HEK293 (cell line): ENCODE measurements at regions not wholly inside any gene's neighbourhood (a gene's known extent, or its start where the extent isn't known, plus 50 kb on each side); places are given as distances from the start of the nearest gene placed in this dataset.

Experiments used
- CTCF ChIA-PET: fragments of 350-600 bp; formaldehyde crosslinking; extraction: SDS; loops from one replicate; lab custom pipeline; 2021; ENCODE audit warnings: antibody characterized with exemption; lab: Yijun Ruan, JAX
- POLR2A ChIA-PET: fragments of 300-600 bp; formaldehyde crosslinking; extraction: SDS; loops from one replicate; lab custom pipeline; 2020; ENCODE audit warnings: antibody characterized with exemption, inconsistent platforms; lab: Yijun Ruan, JAX
- H3K27ac ChIP-seq: fragments of 200-500 bp; sonication (Bioruptor generic); 2 replicates; pipeline ENCODE4 v1.5.1; 2014; ENCODE audit warnings: low read depth, low read length, control low read depth, inconsistent platforms; ENCODE audit errors: extremely low read depth
- H3K36me3 ChIP-seq, 2 experiments: fragments of 200-500 bp in 1 of 2; sonication (Bioruptor generic) in 1 of 2; 1 replicate in 1 of 2; 2 replicates in 1 of 2; pipeline ENCODE4 v1.5.1; 2014 to 2017; ENCODE audit warnings: inconsistent platforms in 2 of 2, low read length in 2 of 2; ENCODE audit not compliant: control insufficient read depth in 2 of 2, insufficient read depth in 1 of 2
- H3K4me1 ChIP-seq: fragments of 200-500 bp; sonication (Bioruptor generic); 2 replicates; pipeline ENCODE4 v1.5.1; 2014; ENCODE audit warnings: mild to moderate bottlenecking, low read length, inconsistent platforms; ENCODE audit not compliant: control insufficient read depth, insufficient read depth
- H3K4me3 ChIP-seq: 2 replicates; pipeline ENCODE4 v1.5.1; 2011; ENCODE audit warnings: low read depth, mild to moderate bottlenecking, control low read depth, low read length, moderate library complexity
- H3K9me3 ChIP-seq: fragments of 200-500 bp; sonication (Bioruptor generic); 2 replicates; pipeline ENCODE4 v1.5.1; 2014; ENCODE audit warnings: low read depth, low read length, inconsistent platforms; ENCODE audit not compliant: control insufficient read depth, insufficient read depth
- GLIS1 ChIP-seq: fragments of 450-650 bp; formaldehyde crosslinking; IDR thresholded peaks from 2 replicates; pipeline ENCODE4 v1.5.1; 2016; ENCODE audit warnings: missing biosample characterization, missing genetic modification characterization
- KLF16 ChIP-seq: fragments of 450-650 bp; formaldehyde crosslinking; IDR thresholded peaks from 2 replicates; pipeline ENCODE4 v1.5.1; 2017; ENCODE audit warnings: missing biosample characterization, missing genetic modification characterization
- KLF7 ChIP-seq: fragments of 450-650 bp; formaldehyde crosslinking; IDR thresholded peaks from 2 replicates; pipeline ENCODE4 v1.5.1; 2016; ENCODE audit warnings: missing biosample characterization, missing genetic modification characterization, borderline replicate concordance
- MYNN ChIP-seq: fragments of 450-650 bp; formaldehyde crosslinking; IDR thresholded peaks from 2 replicates; pipeline ENCODE4 v1.5.1; 2016; ENCODE audit warnings: missing biosample characterization, missing genetic modification characterization, borderline replicate concordance
- OVOL3 ChIP-seq: fragments of 450-650 bp; formaldehyde crosslinking; IDR thresholded peaks from 2 replicates; pipeline ENCODE4 v1.5.1; 2016; ENCODE audit warnings: missing biosample characterization, missing genetic modification characterization
- SCRT2 ChIP-seq: fragments of 450-650 bp; formaldehyde crosslinking; IDR thresholded peaks from 2 replicates; pipeline ENCODE4 v1.5.1; 2016; ENCODE audit warnings: missing biosample characterization, missing genetic modification characterization
- ZBTB1 ChIP-seq: fragments of 450-650 bp; formaldehyde crosslinking; IDR thresholded peaks from 2 replicates; pipeline ENCODE4 v1.5.1; 2016; ENCODE audit warnings: missing biosample characterization, missing genetic modification characterization
- ZBTB17 ChIP-seq: fragments of 450-650 bp; formaldehyde crosslinking; IDR thresholded peaks from 2 replicates; pipeline ENCODE4 v1.5.1; 2016; ENCODE audit warnings: missing biosample characterization, missing genetic modification characterization
- ZNF121 ChIP-seq: fragments of 450-650 bp; formaldehyde crosslinking; IDR thresholded peaks from 2 replicates; pipeline ENCODE4 v1.5.1; 2016; ENCODE audit warnings: missing biosample characterization, missing genetic modification characterization
- ZNF221 ChIP-seq: fragments of 450-650 bp; formaldehyde crosslinking; IDR thresholded peaks from 2 replicates; pipeline ENCODE4 v1.5.1; 2017; ENCODE audit warnings: missing biosample characterization, missing genetic modification characterization, borderline replicate concordance
- ZNF248 ChIP-seq: fragments of 450-650 bp; formaldehyde crosslinking; IDR thresholded peaks from 2 replicates; pipeline ENCODE4 v1.5.1; 2017; ENCODE audit warnings: missing biosample characterization, missing genetic modification characterization
- ZNF26 ChIP-seq: fragments of 450-650 bp; formaldehyde crosslinking; IDR thresholded peaks from 2 replicates; pipeline ENCODE4 v1.5.1; 2016; ENCODE audit warnings: missing biosample characterization, missing genetic modification characterization
- ZNF274 ChIP-seq, 2 experiments: fragments of 200-500 bp in 1 of 2; fragments of 450-650 bp in 1 of 2; sonication (Bioruptor generic) in 1 of 2; formaldehyde crosslinking in 1 of 2; IDR thresholded peaks; 2 replicates each; pipeline versions ENCODE4 v1.5.1 to v1.6.1; 2014 to 2016; ENCODE audit warnings: borderline replicate concordance in 1 of 2, inconsistent platforms in 1 of 2, low read length in 1 of 2, missing biosample characterization in 1 of 2, missing genetic modification characterization in 1 of 2
- ZNF473 ChIP-seq: fragments of 450-650 bp; formaldehyde crosslinking; IDR thresholded peaks from 2 replicates; pipeline ENCODE4 v1.5.1; 2017; ENCODE audit warnings: missing biosample characterization, missing genetic modification characterization
- ZNF549 ChIP-seq: fragments of 450-650 bp; IDR thresholded peaks from 2 replicates; pipeline ENCODE4 v1.5.1; 2018; ENCODE audit warnings: missing biosample characterization, missing genetic modification characterization, mild to moderate bottlenecking, inconsistent platforms, moderate library complexity
- ZNF654 ChIP-seq: fragments of 450-650 bp; formaldehyde crosslinking; IDR thresholded peaks from 2 replicates; pipeline ENCODE4 v1.5.1; 2016; ENCODE audit warnings: low read depth, missing biosample characterization, missing genetic modification characterization
- ZNF707 ChIP-seq: fragments of 450-650 bp; formaldehyde crosslinking; IDR thresholded peaks from 2 replicates; pipeline ENCODE4 v1.5.1; 2016; ENCODE audit warnings: missing biosample characterization, missing genetic modification characterization
- ZNF747 ChIP-seq: fragments of 450-650 bp; formaldehyde crosslinking; IDR thresholded peaks from 2 replicates; pipeline ENCODE4 v1.5.1; 2016; ENCODE audit warnings: missing biosample characterization, missing genetic modification characterization
- ZNF785 ChIP-seq: fragments of 450-650 bp; formaldehyde crosslinking; IDR thresholded peaks from 2 replicates; pipeline ENCODE4 v1.5.1; 2016; ENCODE audit warnings: missing biosample characterization, missing genetic modification characterization
- ZSCAN23 ChIP-seq: fragments of 450-650 bp; formaldehyde crosslinking; IDR thresholded peaks from 2 replicates; pipeline ENCODE4 v1.5.1; 2016; ENCODE audit warnings: missing biosample characterization, missing genetic modification characterization
- TF ChIP-seq, protein P1 (sequence below): fragments of 450-650 bp; formaldehyde crosslinking; IDR thresholded peaks from 2 replicates; pipeline ENCODE4 v1.5.1; 2017; ENCODE audit warnings: missing biosample characterization, mild to moderate bottlenecking, missing genetic modification characterization, moderate library complexity
- TF ChIP-seq, protein P2 (sequence below): fragments of 450-650 bp; formaldehyde crosslinking; IDR thresholded peaks from 2 replicates; pipeline ENCODE4 v1.5.1; 2017; ENCODE audit warnings: missing biosample characterization, missing genetic modification characterization

DNA sequence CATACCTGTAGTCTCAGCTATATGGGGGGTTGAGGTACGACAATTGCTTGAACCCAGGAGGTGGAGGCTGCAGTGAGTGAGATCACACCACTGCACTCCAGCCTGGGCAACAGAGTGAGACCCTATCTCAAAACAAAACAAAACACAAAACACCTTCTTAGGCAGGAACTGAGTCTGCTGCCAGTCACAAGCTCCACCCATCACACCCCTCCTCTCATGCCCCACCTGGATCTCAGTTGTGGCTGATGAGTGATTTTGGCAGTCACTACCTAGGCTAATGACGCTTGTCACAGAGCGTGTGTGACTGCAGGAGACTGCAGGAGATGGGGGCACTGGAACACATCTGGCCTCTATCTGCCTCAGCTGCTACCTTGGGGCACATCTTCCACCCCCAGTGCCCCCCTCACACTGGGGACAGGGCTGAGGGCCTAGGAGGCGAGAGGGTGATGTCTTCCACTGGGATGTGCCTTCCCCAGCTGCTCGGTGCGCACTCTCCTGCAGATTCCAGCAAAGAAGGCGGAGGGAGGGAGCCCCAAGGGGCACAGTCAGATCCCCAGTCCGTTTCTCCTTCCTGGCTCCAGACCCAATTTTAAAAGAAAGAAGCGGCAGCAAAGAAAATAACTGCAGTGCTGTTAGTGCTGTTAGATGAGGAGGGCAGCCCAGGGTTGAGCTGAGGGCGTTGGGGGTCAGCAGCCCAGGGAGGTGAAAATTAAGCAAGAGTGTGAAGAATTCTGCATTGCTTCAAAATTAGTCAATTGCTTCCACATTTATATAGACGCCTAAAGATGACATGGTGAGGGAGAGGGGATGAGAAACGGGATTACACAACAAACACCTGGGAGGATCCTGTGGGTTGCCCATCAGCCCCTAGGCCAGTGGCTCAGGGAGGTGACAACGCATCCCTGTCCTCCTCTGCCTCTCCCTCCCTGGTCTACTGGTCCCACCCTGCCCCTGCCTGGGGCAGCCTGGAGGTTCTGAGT is 143.6 kb upstream of the HAAO start:
- H3K27ac ChIP-seq, result no peak overlapping the region
- no peak overlapping the region for H3K4me3 ChIP-seq
- CTCF ChIA-PET, result interaction anchor here (0.6 to 1.3 kb wide), 4 partner anchors 8 to 1870 kb away, joined by 3 to 6 read pairs (median 4); no protein-coding TSS in a partner anchor
- POLR2A ChIA-PET, result no interaction called here
- H3K36me3 ChIP-seq, result no peaks in the 10 kb centered on the region
- no peaks in the 10 kb centered on the region for H3K4me1 ChIP-seq
- no peaks in the 10 kb centered on the region for H3K9me3 ChIP-seq
- TF ChIP-seq ZNF121 (tag by site-specific recombination), result peak; percentile 42; the same call in 1 of the 2 replicates
- TF ChIP-seq ZNF549 (tag by site-specific recombination), result no peak

- H3K9me3 ChIP-seq, result no peaks in the 10 kb centered on the region
- ChIA-PET CTCF (interaction anchor here (0.8 to 1.3 kb wide), 5 partner anchors 10 to 295 kb away, joined by 3 to 6 read pairs (median 4); no protein-coding TSS in a partner anchor), POLR2A (no interaction called here)
- no peak overlapping the region for H3K4me3 ChIP-seq
- H3K36me3 ChIP-seq, result no peaks in the 10 kb centered on the region
- H3K4me1 ChIP-seq, result no peaks in the 10 kb centered on the region
- no peak overlapping the region for H3K27ac ChIP-seq
- TF ChIP-seq OVOL3 (tag by site-specific recombination), result no peak
- no peak for TF ChIP-seq ZNF654 (tag by site-specific recombination)
- TF ChIP-seq ZNF274 (IDR thresholded peaks at IDR 0.05; ENCODE audit: low read length), result no peak
- TF ChIP-seq ZNF274 (tag by site-specific recombination; IDR thresholded peaks at IDR 0.05; ENCODE audit: borderline replicate concordance), result no peak
- no peak for TF ChIP-seq MYNN (tag by site-specific recombination)
- no peak for TF ChIP-seq ZNF221
Observed at GRCh38 chr2:42934580-42935186, 142.3 kb upstream of the HAAO start.

DNA sequence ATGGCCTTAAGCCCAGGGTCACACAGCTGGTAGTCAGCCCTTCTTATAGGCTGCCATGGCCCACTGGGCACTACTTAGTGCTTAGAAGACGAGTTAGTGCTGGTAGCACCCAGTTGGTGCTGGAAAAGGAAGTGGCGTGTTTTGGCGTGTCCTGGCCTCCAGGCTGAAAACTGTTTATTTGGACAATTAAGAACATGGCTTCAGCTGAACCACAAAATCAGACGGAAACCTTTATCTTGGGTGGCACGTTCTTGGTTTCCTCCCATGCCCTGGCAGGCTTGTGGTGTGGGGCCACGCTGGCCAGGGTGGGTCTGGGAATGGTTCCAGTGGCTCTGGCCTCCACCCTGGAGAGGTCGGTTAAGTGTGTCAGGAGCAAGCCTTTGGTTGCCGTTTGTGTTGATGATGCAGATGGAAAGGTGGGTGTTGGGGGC is 141.5 kb upstream of the HAAO start:
- Histone ChIP-seq H3K9me3 (no peaks in the 10 kb centered on the region), H3K27ac (no peak overlapping the region), H3K4me1 (no peaks in the 10 kb centered on the region), H3K4me3 (no peak overlapping the region), H3K36me3 (no peaks in the 10 kb centered on the region)
- ChIA-PET POLR2A (no interaction called here), CTCF (interaction anchor here (0.6 to 1.2 kb wide), 7 partner anchors 11 to 638 kb away, joined by 3 to 7 read pairs (median 3); no protein-coding TSS in a partner anchor)
- TF ChIP-seq ZNF785 (tag by site-specific recombination) (no peak), ZNF26 (tag by site-specific recombination) (no peak), ZNF248 (tag by site-specific recombination) (no peak), GLIS1 (no peak), ZNF747 (no peak), ZBTB17 (tag by site-specific recombination) (no peak), SCRT2 (tag by site-specific recombination) (no peak), ZNF707 (tag by site-specific recombination) (no peak), ZNF473 (no peak), KLF7 (tag by site-specific recombination) (no peak), ZBTB1 (tag by site-specific recombination) (no peak), KLF16 (tag by site-specific recombination) (no peak), ZSCAN23 (no peak)
- TF ChIP-seq, protein P1, sequence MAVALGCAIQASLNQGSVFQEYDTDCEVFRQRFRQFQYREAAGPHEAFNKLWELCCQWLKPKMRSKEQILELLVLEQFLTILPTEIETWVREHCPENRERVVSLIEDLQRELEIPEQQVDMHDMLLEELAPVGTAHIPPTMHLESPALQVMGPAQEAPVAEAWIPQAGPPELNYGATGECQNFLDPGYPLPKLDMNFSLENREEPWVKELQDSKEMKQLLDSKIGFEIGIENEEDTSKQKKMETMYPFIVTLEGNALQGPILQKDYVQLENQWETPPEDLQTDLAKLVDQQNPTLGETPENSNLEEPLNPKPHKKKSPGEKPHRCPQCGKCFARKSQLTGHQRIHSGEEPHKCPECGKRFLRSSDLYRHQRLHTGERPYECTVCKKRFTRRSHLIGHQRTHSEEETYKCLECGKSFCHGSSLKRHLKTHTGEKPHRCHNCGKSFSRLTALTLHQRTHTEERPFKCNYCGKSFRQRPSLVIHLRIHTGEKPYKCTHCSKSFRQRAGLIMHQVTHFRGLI (tag by site-specific recombination), result no peak
- TF ChIP-seq, protein P2, sequence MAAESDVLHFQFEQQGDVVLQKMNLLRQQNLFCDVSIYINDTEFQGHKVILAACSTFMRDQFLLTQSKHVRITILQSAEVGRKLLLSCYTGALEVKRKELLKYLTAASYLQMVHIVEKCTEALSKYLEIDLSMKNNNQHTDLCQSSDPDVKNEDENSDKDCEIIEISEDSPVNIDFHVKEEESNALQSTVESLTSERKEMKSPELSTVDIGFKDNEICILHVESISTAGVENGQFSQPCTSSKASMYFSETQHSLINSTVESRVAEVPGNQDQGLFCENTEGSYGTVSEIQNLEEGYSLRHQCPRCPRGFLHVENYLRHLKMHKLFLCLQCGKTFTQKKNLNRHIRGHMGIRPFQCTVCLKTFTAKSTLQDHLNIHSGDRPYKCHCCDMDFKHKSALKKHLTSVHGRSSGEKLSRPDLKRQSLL, result no peak
